GM19351 (cell line): ENCODE measurements at regions not wholly inside any gene's neighbourhood (a gene's known extent, or its start where the extent isn't known, plus 50 kb on each side); places are given as distances from the start of the nearest gene placed in this dataset.

Experiments used
- ATAC-seq: cut with Tn5 transposase; IDR thresholded peaks from one replicate; pipeline ENCODE4 v1.9.1; 2021; ENCODE audit warnings: mild to moderate bottlenecking, moderate library complexity; ENCODE audit not compliant: unreplicated experiment

DNA sequence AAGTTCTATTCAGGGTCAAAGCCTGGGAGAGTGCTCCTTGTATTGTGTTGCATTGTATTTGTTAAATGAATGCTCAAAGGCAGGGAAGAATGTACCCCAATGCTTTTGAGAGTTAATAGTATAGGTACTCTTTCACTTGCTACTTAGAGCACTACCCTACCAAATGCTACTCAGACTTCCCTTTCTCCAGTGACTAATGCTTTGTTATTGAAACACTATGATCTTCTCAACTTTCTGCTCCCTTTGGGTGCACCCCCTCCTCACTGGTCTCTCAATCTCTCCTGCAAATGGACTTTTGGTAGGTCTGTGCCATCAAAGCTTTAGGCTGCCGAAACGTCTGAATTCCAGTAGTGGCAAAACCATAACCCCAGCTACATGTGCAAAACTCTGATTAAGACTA is 177.7 kb upstream of the AHR start:
- no peak for ATAC-seq

DNA sequence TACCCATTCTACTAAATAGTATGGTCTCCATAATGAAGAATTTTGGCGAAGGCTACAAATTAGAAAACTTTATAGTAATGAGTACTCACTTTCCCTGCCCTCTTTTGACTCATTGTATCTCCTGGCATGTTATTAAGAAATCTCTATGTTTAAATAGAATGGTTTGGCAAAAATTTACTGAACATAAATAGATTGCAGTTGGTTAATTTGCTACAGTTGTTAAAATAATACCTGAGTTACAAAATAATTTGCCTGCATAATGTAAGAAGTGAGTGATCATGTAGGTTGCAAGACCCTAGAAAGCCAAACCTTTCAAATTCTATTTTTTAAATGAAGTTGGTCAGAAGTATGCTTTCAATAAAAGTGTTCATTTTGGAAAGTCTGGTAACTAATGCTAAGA is 176.8 kb upstream of the AHR start:
- no peak for ATAC-seq

DNA sequence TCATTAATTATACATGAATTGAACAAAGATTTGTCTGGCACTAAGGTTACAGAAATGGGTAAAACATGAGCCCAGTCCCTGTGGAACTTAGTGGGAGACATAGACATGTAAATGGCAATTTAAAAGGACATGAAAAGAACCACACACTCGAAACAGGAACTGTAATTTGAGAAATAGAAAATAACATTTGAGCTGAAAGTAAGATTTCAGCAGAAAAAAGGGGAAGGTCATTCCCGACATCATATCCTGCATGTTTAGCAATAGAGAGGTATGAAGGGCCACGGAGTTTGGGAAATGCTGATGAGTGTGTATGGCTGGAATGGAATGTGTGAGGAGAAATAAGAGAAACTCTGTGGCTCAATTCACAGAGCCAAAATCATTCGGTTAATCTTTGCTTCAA is 175.4 kb upstream of the AHR start:
- ATAC-seq, result peak; percentile 40

DNA sequence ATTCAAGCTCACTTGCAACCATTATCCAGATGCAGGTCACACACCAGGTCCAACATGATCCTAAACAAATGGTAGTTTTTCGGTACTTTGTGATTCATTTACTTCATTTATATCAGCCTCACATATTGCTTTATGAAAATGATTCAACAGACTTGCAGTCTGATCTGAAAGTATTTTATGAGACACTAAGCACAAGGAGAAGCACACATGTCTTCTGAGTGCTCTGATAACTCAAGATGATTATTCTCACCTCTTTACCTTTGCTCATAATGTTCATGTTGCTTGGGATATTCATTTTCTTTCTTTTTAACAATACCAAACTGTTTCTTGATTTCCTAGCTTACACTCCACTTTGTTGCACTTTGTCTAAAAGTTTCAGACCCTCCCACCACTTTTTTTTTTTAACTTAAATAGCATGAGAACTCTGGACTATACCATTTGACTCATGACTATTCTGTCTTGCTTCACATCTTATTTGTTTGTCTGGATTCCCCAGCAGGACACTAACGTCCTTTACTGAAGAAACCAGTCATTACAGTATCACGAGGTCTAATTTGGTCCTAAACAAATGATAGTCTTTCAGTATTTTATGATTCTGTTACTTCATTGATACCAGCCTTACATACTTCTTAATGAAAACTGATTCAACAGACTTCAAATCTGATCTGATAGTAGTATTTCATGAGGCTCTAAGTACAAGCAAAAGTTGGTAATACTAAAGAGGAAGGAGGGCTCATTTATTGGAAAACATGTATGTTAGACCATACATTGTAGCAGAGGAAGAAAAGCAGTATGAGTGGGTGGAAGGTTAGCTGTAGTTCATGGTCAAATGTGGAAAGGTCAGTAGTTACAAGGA is 171.8 kb upstream of the AHR start:
- peak; percentile 86 for ATAC-seq

DNA sequence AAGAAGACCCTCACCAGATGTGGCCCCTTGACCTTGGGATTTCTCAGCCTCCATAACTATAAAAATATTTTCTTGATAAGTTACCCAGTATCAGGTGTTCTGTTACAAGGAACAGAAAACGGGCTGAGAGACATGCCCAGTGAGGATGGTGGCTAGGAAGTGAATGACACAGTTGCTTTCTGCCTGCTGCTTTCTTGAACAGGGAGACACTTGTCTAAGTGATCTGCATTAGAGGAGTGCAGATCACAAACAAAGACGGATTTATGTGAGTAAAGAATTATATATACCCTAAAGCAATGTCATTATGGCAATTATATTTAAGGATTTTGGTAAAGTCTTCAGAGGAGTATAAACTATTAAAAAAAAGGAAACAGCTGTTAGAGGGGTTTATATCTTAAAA is 169.2 kb upstream of the AHR start:
- no peak for ATAC-seq

DNA sequence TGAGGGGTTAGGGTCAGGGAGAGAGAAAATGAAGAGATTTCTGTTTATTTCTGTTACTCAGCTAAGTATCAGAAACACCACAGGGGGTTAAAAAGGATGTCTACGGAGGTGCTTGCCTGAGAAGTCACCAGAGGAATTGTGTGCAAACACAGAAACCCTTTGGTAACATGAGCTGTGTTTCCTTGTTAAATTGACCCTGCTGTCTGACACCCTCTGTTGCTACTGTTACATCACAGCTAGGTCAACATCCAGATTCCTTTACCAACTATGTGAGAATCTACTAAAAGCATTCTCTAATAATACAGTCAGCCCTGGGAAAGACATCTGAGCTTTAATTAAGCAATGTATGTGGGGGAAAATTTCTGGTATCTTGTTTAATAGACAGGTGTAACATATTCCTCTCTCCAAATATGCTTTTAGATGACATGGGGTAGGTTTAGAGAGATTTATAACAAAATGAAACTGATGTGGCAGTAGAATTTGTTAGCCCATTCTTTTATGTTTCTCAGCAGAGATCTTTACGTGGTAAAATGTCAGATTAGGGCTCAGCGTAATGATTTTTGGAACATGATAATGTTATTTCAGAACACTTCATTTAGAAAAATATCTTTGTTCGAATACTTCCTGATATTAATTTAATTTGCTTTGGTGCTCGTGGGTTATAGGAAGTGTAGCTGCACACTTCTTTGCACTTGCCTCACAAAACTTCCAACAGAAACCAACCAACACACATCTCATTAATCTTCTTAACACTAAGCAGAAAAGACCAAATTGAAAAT is 168.0 kb upstream of the AHR start:
- no peak for ATAC-seq

DNA sequence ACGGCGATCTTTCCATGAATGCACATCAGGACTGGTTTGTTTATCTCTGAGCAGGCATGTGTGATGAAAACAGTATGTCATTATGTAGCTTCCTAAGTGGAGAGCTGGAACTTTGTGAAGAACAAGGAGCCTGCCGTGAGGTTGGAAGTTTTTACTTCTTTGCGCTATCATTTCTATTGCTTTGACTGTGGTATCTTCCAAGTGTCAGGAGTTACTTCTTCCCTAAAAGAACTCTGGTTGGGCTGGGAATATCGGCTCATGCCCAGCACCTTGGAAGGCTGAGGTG is 167.4 kb upstream of the AHR start:
- no peak for ATAC-seq

DNA sequence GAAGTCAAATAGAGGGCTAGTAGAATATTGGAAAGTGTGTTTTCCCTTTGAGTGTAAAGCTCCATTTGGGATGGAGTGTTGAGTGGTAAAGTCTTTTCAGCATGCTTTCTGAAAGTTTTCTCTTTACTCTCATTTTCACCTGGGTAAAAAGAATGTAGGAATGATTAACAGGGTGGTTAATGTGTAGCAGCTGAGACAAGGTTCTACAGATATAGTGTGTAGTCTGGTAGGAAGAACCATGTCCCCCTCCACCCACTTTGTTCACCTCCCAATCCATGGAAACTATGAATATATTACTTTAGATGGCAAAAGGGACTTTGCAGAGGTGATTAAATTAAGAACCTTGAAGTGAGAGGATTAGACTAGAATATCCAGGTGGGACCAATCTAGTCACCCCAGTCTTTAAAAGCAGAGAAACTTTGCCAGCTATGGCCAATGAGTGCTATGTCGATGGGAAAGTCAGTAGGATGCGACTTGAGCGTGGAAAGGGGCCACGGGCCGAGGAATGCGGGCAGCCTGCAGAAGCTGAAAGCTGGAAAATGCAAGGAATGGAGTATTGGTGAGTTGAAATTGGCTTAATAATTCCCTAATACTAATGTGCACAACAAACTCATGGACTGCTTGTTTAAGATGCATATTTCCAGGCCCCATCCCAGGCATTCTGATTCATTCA is 166.3 kb upstream of the AHR start:
- no peak for ATAC-seq

DNA sequence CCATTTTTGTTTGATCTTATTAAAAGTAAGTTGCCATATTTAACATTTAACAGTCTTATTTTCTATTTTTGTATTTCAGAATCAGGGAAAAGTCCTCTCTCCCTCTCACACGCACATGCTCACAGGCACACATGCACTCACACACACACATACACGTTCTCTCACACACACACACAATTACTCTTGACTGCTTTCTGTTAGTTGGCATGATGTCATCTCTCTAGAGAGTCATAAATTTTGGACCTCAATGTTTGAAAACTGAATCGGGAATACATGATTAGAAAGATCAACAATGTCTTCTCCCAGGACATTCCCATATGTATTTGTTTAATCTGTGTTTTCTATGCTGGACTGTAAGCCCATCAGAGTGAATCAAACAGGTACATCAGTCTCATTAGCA is 165.7 kb upstream of the AHR start:
- ATAC-seq, result no peak

DNA sequence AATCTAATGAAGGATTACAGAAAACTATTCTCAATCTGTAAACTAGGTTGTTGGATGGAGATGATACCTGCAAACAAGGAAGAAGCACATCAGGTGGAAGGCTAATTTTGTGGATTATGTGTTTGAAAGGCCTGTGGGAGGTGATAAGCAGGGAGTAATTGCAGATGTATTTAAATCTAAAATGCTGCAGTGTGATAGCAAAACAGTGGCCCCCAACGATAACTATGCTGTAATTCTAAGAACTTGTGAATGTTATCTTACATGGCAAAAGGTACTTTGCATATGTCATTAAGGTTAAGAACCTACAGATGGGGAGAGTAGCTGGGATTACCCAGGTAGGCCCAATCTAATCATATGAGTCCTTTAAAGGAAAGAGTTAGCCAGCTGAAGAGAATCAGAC is 164.5 kb upstream of the AHR start:
- no peak for ATAC-seq

DNA sequence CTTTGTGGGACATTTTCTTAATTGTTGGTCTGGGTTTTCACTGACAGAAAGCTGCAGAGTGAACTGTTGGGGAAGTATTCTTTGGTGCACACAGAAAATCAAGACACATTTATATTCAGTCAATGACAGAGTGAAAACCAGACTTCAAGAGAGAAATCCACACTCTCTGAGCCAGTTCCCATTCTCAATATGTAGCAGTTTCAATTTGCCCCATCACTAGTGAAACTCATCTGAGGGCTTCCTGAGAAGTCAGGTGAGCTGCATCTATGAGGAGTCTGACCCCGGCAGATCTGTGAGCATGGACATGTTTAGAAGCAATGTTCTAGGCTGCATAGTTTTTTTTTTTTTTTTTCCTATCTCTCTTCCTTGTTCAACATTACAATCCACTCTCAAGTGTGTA is 163.7 kb upstream of the AHR start:
- ATAC-seq, result peak; percentile 93

DNA sequence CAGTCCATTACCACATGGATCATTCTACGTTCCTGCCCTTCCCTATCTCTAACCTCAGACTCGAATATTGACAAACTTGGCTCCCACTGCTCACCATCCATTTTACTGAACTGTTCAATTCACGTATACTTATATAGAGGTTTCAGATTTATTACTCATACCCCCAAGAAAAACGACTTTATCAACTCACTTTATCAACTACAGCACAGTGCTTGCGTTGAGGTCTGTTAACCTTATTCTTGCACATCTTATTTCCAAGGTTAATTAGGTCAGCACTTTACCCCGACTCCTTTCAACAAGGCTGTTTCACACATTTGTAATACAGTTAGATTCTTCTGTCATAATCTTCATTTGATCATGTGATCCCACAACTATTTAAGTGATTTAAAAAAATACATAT is 162.3 kb upstream of the AHR start:
- no peak for ATAC-seq

DNA sequence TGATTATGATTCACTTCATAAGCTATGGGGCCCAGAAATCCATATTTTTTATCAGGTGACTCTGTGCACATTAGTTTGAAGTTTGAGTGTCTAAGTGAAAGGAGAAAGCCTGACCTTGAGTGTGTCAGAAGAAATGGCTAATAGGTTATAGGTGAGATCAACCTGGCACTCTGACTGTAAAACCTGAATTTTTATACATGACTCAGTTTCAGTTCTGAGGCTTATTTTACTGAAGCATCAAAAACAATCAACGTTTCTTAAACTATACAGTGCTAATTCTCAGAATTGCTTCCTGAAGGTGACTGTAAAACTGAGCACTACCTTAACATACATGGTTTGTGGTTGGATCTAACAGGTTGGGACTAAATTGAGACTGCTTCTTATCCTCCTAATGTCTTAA is 159.4 kb upstream of the AHR start:
- no peak for ATAC-seq

DNA sequence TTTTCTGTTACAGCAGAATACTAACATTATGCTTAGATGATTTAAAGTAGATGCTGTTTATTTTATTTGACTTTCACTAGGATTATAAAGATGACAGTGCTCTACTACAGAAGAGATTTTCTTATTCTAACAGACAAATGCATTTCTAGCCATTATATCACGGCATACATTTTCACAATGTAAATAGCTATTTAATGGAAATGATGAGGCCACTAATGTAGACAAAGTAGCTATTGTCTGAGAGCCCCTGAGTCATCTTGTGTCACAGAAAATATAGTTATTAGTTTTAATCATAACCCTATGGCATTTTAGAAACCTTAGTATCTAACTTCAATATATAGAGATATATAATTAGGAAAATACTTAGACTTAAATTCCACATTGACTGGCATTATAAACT is 158.0 kb upstream of the AHR start:
- ATAC-seq, result no peak

DNA sequence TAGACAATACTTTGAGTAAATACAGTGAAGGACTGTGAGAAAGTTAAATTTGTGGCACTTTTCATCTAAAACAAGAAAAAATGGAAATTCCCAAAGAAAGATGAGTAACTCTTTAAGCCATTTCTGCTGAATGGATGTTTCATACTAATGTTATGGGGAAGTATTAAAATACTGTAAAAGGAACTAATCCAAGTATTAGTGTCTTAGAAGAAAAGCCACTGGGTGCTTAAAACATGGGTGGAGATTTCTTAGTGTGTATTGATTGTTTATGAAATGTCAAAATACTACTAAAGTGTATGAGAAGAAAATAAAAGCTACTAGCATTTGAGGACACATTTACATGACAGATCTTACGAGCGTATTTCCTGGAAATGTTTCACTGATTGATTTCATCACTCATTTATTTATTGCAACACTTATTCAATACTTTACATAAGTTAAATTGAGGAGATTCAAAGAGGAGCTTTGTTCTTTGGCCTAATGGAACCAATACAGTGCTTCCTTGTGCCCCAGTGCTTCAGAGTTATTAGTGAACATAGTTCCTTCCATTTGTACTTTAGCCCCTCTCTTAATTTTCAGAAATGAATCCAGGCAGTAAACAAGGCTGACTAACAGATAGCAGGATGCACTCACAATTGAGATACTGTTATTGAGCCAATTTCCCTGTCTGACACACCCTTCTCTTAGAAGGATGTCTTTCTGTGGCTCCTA is 155.5 kb upstream of the AHR start:
- no peak for ATAC-seq

DNA sequence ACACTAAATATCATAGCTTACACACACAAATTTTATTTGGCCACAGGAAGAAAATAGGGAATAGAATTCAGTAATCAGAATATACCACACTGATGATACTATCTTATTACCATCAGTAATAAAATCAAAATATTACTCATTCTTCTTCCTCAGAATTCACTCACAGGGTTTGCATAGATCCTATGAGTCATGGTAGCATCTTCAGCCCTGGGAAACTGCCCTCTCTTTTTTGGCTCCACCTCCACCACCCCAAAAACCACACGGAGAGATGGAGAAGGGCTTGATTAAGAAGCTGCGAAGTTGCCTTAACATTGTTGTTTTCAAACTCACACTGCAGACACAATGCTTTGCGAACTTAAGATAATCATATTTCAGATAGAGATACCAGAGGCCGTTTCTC is 154.1 kb upstream of the AHR start:
- ATAC-seq, result no peak

DNA sequence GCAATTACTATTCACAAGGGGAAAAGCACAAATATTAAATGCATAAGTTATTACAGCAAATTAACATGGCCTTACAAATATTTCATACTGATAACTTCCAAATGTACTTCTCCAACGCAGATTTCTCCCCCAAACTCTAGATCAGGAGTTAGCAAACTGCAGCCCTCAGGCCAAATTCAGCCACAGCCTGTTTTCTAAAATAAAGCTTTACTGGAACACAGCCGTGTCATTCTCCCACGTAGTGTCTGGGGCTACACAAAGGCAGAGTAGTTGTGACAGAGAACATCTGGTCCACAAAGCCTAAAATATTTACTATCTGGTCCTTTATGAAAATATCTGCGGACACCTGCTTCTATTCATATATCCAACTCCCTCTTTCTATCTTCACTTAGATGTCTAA is 151.8 kb upstream of the AHR start:
- no peak for ATAC-seq

DNA sequence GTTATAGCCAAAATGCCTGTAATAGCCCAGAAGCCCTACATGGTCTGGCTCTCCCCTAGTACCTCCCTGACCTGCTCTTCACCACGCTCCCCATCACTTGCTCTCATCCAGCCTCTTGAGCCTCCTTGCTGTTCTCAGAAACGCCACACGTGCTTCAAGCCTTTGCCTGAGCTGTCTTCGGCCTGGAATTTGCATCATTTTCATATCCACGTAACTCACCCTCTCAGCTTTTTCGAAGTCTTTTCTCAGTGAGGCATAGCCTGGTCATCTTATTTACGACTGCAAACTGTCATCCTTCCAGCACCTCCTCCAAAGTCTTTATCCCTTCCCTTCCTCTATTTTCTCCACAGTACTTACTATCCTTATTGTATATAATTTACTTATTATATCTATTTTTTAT is 151.0 kb upstream of the AHR start:
- ATAC-seq, result no peak

DNA sequence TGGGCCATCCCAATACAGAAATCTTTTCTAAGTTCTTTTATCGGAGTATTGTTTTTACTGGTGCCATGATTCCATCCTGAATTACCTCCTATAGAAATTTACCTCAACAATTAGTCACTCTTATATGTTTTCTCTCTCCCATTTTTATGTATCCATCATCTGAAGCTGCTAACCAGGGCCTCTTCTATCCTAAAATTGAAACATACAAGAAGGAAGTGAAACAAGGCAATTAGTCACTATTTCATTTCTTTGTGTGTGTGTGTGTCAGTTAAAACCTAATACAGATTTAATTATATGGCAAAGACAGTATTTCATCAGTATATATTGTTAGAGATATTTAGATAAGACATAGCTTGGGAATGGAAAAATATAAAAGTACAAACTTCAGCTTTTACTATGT is 148.4 kb upstream of the AHR start:
- peak; percentile 74 for ATAC-seq

DNA sequence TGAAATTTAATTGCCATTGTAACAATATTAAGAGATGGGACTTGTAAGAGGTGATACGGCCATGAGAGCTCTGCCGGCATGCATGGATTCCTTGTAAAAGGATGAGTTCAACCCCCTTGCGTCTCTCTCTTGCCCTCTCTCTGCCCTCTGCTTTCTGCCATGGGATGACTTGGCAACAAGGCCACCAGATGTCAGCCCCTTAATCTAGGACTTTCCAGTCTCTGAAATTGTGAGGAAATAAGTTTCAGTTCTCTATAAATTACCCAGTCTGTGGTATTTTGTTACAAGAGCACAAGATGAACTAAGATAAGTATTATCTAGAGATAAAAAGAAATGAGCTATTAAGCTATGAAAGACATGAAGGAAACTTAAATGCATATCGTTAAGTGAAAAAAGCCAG is 145.7 kb upstream of the AHR start:
- peak; percentile 52 for ATAC-seq

DNA sequence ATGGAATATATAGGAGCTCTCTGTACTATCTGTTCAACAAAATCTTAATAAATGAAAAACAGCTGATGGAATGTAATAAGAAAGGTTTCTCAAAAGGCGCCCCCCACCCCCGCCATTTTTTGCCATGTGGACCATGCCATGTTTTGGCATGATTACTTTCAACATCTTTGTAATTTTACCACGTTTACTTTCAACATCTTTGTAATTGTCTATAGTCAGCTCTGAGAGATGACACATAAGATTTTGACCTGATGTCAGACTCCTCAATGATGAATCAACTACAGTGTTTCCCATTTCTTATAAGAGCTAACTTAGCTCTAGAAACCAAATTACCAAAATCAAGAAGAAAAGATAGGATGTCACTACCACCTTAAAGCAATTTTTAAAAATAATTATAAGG is 144.9 kb upstream of the AHR start:
- no peak for ATAC-seq

DNA sequence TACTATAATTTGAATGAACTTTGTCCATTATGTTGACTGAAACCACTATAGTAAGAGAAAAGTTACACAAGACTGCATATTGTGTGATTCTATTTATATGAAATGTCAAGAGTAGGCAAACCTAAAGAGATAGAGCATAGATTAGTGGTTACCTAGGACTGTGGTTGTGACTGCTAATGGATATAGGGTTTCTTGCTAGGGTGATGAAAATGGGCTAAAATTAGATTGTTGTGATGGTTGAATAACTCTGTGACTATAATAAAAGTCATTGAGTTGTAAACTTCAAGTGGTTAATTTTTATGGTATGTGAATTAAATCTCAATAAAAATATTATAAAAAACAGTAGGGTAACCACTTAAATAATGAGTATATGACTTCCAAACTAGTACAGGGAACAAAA is 142.9 kb upstream of the AHR start:
- peak; percentile 20 for ATAC-seq
